Caki2 (cell line): ENCODE measurements at regions not wholly inside any gene's neighbourhood (a gene's known extent, or its start where the extent isn't known, plus 50 kb on each side); places are given as distances from the start of the nearest gene placed in this dataset.

Experiments used
- DNase-seq: peaks from one replicate; pipeline ENCODE4 v3.0.0-alpha.2; 2015; ENCODE audit warnings: low read depth
- in situ Hi-C: cut with HindIII; loops from 2 replicates; pipeline ENCODE4 v1.10.0; 2016; ENCODE audit warnings: low sequenced_read_pairs, low pct_unique_long_range_greater_than_20kb, mixed read lengths

DNA sequence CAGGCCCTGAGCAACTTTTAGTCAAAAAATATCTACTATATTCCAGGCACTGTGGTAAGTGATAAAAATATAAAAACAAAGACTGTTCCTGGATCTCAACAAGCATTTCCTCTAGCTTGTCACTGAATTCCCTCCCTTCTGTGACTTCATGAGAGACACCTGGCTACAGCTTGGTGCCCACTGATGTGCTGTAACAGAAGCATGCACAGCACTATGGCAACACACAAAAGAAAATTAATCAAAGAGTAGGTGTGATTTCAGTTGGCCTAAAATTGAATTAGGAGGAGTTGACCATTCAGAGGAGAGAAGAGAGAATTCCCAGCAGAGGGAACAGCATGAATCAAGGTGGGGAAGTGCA, 158.9 kb upstream of the LPP start:
- DNase-seq, result no peak
- in situ Hi-C loops, result no loop called here

DNA sequence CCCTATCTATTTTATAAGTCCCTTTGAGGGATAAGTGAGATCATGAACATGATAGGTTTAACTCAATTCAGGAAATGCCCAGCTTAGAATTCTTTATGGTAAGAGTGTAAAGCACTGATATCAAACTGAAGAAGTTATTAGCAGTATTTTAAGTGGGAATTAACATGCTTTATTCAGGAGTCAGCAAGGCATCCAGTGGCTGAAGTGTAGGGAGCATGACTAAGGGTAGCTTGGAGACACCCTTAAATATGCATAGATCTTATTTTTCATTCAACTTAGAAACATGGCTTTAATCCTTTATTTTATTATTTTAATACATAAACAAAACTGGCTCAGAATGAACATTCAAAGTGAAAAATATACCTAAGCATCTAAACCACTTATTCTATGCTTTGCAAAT, 158.3 kb upstream of the LPP start:
- DNase-seq, result no peak

DNA sequence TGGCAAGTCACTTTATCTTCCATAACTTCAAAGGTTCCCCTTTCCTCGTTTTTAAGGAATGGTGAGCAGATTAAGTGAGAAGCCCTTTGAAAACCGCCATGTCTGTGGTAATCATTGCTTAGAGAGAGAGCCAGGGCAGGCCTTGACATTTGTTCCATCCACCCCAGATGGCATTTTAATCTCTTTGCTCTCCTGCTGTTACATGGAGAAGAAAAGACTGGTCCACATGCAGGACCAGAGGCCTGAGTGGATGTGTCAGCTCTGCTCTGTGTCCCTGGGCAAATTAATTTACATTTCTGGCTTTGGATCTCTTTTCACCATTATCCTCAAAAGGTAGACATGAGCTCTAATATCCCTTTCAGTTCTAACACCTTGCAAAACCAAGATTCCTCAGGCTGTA, 157.3 kb upstream of the LPP start:
- in situ Hi-C loops, result no loop called here
- DNase-seq, result no peak

More for the DNA sequence above, 158.3 kb upstream of the LPP start:
- in situ Hi-C loops, result no loop called here

DNA sequence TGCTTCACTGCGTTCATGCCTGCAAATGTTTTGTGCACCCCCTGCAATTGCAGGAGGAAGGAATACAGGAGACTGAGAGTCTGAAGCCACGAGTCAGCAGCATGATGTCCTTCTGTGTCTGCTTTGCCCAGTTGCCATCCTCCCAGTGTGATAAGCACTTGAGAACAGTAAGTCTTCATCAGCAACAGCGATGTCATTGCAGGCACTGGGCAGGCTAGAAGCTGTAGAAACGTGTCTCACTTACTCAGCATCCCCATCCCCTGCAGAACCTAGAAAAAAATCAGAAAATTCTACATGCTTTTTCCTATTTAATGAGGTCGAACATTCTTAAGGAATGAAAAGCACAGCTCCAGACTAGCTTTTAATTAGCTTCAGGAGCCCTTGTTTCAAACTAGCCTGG, 156.5 kb upstream of the LPP start:
- in situ Hi-C loops, result no loop called here
- no peak for DNase-seq

DNA sequence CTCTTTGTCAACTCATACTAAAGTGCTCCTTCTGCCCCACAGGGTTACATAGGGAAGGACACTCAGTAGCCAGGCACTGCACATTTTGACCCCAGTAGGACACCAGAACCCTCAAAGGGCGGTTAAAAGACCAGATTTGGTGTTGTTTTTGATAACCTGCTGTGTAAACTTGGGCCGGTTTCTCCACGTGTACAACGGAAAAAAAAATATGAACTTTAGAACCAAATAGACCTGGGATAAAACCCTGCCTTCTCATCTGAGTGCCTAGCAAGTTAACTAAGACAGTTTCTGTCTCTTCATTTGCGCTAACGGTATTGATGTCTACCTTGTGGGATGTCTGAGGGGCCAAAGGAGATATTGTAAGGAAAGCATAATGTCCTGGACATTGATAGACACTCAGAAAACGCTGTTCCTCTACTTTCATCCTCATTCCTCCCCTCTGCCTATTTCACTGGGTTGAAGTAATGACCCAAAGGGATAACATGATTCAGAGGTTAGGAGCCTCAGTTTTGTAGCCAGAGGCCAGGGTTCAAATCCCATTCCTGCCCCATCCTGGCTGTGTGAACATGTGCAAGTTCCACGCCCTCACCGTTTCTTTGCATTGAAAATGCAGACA, 155.9 kb upstream of the LPP start:
- DNase-seq, result no peak
- in situ Hi-C loops, result no loop called here

DNA sequence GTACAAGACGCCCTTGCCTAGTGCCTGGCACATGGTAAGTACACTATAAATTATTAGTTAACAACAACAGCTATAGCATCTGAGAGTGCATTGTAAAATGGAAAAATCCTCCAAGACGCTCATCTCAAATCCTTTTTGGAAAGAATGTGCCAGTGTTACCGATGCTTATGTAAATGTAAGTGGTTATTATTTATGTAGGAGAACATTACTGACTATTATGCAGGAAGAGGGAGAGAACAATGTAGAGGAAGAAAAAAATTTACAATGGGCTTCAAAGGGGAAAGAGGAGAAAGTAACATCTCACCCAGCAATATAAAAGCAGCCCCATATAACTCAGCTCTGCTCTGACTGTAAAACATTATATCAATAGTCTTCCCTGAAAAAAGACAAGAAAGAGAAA, 155.3 kb upstream of the LPP start:
- DNase-seq, result no peak
- in situ Hi-C loops, result no loop called here

DNA sequence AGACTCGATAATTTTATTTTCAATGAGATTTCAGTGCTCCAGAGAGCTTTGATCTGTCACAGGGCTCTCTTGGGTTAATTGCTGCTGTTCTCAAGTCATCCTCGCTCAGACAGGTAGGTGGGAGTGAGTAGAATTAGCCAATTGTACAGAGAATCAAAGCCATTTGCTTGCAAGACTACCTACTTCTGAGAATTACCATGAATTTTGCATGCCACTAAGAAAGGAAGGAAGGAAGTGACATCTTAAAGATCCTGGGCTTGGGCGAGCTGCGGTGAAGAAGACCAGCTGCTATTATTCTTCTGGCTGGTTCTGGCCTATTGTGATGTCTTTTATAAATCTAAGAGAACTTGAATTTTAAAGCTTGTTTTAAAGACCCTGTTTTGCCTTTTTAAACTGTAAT, 154.1 kb upstream of the LPP start:
- in situ Hi-C loops, result no loop called here
- DNase-seq, result no peak

DNA sequence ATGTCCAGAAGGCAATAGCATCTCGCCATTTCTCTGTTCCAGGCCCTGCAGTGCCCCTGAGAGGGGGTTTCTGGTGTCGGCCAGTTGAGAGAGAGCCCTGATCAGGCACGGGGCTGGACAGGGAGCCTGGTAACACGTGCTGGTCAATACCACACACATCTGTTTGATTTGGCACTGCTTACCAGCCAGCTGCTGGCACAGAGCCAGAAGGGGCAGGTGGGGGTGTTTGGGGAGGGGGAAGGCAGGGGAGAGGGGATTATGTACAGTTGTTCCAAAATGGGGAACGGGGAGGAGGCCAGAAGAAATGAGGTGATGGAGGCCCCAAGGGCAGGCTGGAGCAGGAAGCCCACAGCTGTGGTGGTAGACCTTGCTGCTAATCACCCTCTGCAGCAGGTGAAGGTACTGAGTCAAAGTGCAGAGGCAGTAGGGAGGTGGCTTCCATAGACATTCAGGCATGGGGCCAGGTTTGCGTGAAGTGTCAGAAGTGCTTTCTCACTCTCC, 153.5 kb upstream of the LPP start:
- in situ Hi-C loops, result no loop called here

DNA sequence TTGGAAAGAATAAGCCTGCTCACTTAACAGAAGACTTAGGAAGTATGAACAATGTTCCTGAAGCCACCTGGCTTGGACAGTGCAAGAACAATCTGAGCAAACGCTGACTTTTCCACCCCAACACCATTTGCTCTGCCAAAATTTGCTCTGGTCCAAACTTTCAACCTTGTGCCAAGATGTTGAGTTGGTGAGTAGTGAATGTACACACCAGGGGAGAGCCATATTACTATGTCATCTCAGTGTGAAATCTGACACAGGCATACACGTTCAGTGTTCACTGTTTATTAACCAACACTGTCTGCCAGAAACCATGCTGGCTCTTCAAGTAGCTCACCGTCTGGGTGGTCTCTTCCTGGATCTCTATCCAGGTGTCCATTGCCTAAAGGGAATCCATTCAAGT, 152.9 kb upstream of the LPP start:
- in situ Hi-C loops, result no loop called here

More for the DNA sequence above, 153.5 kb upstream of the LPP start:
- DNase-seq, result no peak

DNA sequence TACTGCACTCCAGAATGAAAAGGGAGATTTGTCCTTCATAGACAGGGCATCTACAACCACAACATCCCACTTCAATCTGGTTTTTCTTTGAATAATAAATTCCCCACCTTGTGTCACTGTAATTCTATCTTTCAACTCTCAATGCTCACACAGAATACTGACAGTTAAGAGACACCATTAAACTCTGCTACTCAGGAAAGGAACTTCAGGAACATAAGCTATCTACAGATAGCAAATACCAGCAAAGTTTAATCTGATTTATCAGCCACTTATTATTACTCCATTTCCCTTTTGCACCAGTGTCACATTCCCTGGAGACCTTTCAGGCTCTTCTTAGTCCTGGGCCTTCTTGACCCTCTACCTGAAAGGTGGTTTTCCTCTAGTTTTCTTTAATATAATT, 152.0 kb upstream of the LPP start:
- DNase-seq, result no peak
- in situ Hi-C loops, result no loop called here

More for the DNA sequence above, 152.9 kb upstream of the LPP start:
- DNase-seq, result no peak

DNA sequence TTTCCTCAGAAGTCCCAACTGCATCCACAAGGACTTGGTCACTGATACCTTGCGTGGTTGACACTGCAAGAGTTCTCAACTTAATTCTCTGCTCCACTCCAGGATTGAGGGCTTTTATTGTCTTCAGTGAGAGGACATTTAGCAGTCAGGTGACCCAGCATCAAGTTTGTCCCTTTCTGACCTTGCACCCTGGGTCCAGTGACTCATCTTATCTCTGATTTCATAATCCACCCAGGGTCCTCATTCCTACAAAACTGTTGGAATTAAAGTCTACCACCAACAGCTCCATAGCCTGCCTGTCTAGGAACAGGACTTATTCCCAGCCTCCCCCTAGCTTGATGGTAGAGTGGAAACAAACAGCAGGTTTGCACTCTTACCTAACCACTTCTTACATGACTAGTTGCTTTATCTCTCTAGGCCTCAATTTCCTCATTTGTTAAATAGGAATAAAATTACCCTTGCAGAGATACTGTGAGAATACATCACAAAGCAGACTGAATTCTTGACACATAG, 151.3 kb upstream of the LPP start:
- in situ Hi-C loops, result no loop called here
- no peak for DNase-seq

DNA sequence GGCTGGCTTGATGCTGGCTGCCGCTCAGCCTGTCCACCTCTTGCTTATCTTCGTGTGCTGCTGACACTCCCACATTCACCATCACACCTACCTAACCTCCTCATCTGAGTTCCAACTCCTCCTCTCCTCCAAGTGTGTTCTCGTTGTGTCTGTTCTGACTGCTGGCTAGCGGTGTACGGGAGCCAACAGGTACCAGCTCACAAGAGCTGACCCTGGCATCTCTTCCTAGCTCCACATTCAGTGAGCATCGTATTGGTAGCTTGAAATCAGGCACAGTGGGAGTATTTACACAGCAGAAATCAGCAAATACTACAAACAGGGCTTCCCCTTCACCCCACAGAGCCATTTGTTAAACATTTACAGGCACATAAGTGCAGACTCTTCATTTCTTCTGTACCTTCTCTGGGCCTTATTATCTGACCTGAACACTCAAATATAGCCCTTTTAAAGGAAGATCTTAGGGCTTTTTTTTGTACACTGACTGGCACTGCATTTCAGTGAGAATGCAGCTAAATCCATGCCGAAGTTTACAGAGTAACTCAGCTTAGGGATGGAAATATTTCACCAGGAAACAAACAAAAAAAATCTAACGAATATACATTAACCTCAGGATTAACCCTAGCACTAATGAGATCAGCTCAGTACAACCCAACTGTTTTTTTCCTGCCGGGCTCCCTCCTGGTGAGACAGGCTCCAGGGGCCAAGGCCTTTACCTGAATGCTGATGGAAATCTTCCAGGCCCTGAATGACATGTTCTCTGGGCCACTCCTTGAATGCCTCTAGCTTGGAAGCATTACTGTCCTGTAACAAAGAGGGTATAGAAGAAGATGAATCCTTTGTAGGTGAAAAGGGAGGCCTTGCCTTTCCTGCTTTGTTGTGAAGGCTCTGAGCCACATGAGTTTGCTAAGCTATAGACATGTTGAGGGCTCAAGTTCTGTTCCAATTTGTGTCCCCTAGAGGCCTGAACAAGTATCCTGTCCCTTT, 150.5 kb upstream of the LPP start:
- DNase-seq, result peak; percentile 60
- in situ Hi-C loops, result no loop called here

DNA sequence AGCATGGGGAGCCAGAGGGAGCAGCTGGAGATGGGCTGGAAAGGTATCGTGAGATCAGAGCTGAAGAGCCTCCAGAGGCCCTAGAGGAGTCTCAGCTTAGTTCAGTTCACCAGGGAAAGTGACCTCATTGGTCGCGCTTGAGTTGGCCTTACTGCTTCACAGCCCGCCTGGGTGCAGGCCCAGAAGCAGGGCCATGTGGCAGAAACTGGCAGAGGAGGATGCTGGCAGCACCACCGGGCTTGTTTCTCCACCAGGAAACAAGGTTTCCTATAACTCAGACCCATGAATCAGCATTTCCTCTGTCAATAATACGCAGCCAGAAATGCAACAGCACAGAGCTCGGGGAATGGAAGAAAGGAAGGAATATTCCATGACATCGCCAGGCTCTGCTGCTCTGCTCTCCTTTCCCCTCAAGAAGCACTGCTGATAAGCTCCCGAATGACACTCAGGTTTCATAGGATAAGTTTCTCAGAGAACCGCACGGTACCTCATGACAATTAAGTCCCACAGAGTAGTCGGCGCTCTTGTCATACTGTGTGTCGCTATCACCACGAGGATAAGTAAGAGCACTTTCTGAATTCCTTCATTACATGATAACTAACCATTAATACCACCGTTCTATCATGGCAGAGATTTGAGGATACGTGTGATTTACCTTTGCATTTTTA, 147.1 kb upstream of the LPP start:
- in situ Hi-C loops, result no loop called here
- peak; percentile 87 for DNase-seq

DNA sequence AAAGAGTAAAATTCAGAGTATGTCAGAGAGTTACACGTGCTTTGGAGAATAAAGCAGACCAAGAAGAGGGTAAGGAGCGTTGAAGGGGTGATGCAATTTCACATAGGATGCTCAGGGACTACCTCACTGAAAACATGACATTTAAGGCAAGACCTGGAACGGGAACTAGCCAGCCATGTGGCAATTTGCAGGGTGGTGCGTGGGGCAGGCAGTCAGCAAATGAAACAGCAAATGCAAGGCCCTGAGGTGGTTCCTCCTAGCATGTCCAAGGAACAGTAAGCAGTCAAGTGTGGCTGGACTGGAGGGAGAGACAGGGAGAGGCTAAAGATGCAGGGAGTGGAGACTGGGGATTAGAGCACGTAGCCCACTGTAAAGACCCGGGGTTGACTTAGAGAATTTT, 146.1 kb upstream of the LPP start:
- no peak for DNase-seq
- in situ Hi-C loops, result no loop called here

DNA sequence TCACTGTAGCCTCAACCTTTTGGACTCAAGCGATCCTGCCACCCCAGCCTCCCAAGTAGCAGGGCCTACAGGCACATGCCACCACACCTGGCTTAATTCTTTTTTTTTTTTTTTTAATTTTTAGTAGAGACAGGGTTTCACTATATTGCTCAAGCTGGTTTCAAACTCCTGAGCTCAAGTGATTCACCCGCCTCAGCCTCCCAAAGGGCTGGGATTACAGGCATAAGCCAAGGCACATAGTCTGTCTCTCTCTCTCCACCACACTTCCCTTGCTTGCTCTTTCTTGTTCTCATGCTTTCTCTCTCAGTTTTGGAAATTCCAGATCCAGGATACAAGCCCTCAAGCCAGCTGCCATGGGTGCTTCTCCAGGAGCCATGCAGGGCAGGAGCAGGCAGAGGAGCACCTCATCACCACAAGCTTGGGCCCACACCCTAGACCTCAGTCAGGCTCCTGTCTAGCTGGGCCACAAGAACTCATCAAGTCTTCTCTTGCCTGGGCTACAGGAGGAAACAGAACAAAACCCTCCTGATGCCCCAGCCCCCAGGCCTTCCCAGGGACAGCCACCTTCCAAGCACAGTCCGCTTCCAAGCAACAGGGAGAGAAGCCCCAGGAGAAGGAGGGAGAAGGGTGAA, 145.3 kb upstream of the LPP start:
- in situ Hi-C loops, result no loop called here
- no peak for DNase-seq

DNA sequence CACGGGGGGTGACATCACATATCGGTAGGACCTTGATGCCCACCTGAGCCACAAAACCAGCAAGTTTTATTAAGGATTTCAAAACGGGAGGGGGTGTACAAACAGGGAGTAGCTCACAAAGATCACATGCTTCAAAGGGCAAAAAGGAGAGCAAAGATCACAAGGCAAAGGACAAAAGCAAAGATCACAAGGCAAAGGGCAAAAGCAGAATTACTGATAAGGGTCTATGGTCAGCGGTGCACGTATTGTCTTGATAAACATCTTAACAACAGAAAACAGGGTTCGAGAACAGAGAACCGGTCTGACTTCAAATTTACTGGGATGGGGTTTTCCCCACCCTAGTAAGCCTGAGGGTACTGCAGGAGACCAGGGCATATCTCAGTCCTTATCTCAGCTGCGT, 143.5 kb upstream of the LPP start:
- DNase-seq, result no peak
- in situ Hi-C loops, result no loop called here

DNA sequence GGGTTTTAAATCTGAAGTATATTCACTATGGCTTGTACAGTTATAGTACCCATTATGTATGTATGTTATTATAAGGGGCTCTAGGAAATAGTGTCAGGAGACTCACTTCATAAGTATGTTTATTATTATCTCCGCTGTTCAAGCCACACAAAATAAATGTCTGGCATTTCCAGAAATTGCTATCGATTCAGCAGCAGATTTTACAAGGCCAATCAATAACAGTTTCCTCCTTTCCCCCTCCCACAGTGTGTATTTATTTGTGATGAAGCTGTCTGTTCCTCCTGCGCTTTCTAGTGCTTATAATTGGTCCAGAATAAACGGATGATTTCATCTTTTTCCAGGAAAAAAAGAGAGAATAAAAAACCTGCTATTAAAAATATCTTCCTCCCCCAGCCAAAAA, 134.2 kb upstream of the LPP start:
- in situ Hi-C loops, result no loop called here
- no peak for DNase-seq

DNA sequence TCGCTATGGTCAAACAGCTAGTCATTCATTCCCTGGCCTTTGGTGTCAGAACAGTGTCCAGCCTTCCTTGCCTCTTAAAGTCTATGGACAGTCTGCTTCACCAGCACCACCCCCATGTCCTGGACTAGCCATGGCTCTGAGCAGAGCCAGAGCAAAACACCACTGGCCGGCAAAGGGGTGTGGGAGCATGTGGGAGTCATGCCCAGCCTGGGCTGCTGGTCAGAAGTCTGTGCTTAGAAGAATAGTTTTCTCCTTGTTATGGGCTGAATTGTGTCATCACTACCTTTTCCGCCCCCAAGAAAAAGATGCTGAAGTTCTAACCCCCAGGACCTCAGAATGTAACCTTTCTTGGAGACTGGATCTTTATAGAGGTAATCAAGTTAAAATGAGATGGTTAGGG, 132.9 kb upstream of the LPP start:
- in situ Hi-C loops, result no loop called here
- DNase-seq, result no peak
